B cell (primary cell): ENCODE measurements at regions not wholly inside any gene's neighbourhood (a gene's known extent, or its start where the extent isn't known, plus 50 kb on each side); places are given as distances from the start of the nearest gene placed in this dataset.

Source experiments
- ATAC-seq: fragments of 200-7000 bp; cut with Tn5 transposase; one replicate; pipeline ENCODE4 v1.10.0; 2021; ENCODE audit warnings: low read depth, mild to moderate bottlenecking, moderate number of reproducible peaks, moderate library complexity
- CTCF ChIA-PET: fragments of 350-600 bp; sonication (Branson Sonifier 250); formaldehyde crosslinking; loops from one replicate; lab custom pipeline; 2021; ENCODE audit warnings: antibody characterized with exemption, inconsistent platforms; lab: Charles Lee
- POLR2A ChIA-PET: fragments of 350-600 bp; sonication (Branson Sonifier 250); formaldehyde crosslinking; loops from one replicate; lab custom pipeline; 2021; ENCODE audit warnings: antibody characterized with exemption; lab: Charles Lee
- DNase-seq: peaks from one replicate; pipeline ENCODE4 v3.0.0; 2013
- H2AFZ ChIP-seq: 2 replicates; pipeline ENCODE4 v1.6.1; 2012; ENCODE audit warnings: mild to moderate bottlenecking, low read depth, low read length; ENCODE audit not compliant: insufficient read depth, poor library complexity, severe bottlenecking
- H3K27ac ChIP-seq, 2 donors: 1 replicate in 1 of 2; 2 replicates in 1 of 2; pipeline ENCODE4 v1.5.1; 2012 to 2013; ENCODE audit warnings: low read length in 2 of 2, mild to moderate bottlenecking in 2 of 2, moderate library complexity in 1 of 2
- H3K27me3 ChIP-seq, 4 experiments: fragments of 200-600 bp in 1 of 4; sonication (generic) in 1 of 4; replicated peaks in 1 of 4; 1 replicate in 2 of 4; 2 replicates in 2 of 4; pipeline versions ENCODE4 v1.6.1 to v1.7.0; 2013 to 2016; ENCODE audit warnings: low read length in 3 of 4, mild to moderate bottlenecking in 2 of 4, mixed read lengths in 1 of 4, moderate library complexity in 1 of 4; ENCODE audit not compliant: insufficient read depth in 4 of 4, control insufficient read depth in 3 of 4; ENCODE audit errors: control extremely low read depth in 1 of 4
- H3K36me3 ChIP-seq, 2 experiments: replicated peaks in 1 of 2; 1 replicate in 1 of 2; 2 replicates in 1 of 2; pipeline versions ENCODE4 v1.6.1 to v1.7.1; 2013; ENCODE audit warnings: low read length in 1 of 2; ENCODE audit not compliant: insufficient read depth in 2 of 2, control insufficient read depth in 1 of 2; ENCODE audit errors: control extremely low read depth in 1 of 2, extremely low read depth in 1 of 2
- H3K4me1 ChIP-seq, 2 donors: fragments of 200-600 bp in 1 of 2; sonication (generic) in 1 of 2; 1 replicate in 1 of 2; 2 replicates in 1 of 2; pipeline versions ENCODE4 v1.5.1 to v1.6.1; 2013 to 2017; ENCODE audit warnings: low read length in 2 of 2; ENCODE audit not compliant: control insufficient read depth in 2 of 2, insufficient read depth in 2 of 2
- H3K4me2 ChIP-seq: replicated peaks from 2 replicates; pipeline ENCODE3; 2012; ENCODE audit warnings: mild to moderate bottlenecking, low read depth, low read length; ENCODE audit not compliant: poor library complexity, severe bottlenecking
- H3K4me3 ChIP-seq, 5 experiments: fragments of 200-600 bp in 1 of 5; sonication (generic) in 1 of 5; 1 replicate in 3 of 5; 2 replicates in 2 of 5; pipeline versions ENCODE4 v1.5.1 to v1.7.0; 2011 to 2016; ENCODE audit warnings: low read length in 4 of 5, mild to moderate bottlenecking in 4 of 5, low read depth in 2 of 5, control low read depth in 1 of 5, moderate library complexity in 1 of 5; ENCODE audit not compliant: insufficient read depth in 1 of 5; ENCODE audit errors: control extremely low read depth in 1 of 5, extremely low read depth in 1 of 5
- H3K79me2 ChIP-seq: fragments of 200-600 bp; sonication (generic); one replicate; pipeline ENCODE4 v1.6.0; 2016; ENCODE audit warnings: low read length; ENCODE audit not compliant: control insufficient read depth, insufficient read depth
- H3K9ac ChIP-seq: fragments of 200-600 bp; sonication (generic); 2 replicates; pipeline ENCODE4 v1.6.1; 2017; ENCODE audit warnings: mild to moderate bottlenecking, low read length, moderate library complexity
- H3K9me3 ChIP-seq, 3 donors: one replicate each; pipeline versions ENCODE4 v1.6.1 to v1.7.1; 2013; ENCODE audit warnings: low read length in 2 of 3; ENCODE audit not compliant: control insufficient read depth in 2 of 3, insufficient read depth in 1 of 3; ENCODE audit errors: control extremely low read depth in 1 of 3
- H4K20me1 ChIP-seq: 2 replicates; pipeline ENCODE4 v1.6.0; 2012; ENCODE audit warnings: mild to moderate bottlenecking, low read length; ENCODE audit not compliant: insufficient read depth, control insufficient read depth, poor library complexity, severe bottlenecking
- H3K27ac Mint-ChIP-seq: one replicate; pipeline ENCODE4 v1.8.0; 2021; ENCODE audit warnings: mixed read lengths
- H3K27me3 Mint-ChIP-seq: one replicate; pipeline ENCODE4 v1.8.0; 2021; ENCODE audit warnings: mixed read lengths
- H3K4me1 Mint-ChIP-seq: one replicate; pipeline ENCODE4 v1.8.0; 2021; ENCODE audit warnings: mixed read lengths
- H3K4me3 Mint-ChIP-seq: one replicate; pipeline ENCODE4 v1.8.0; 2021; ENCODE audit warnings: mixed read lengths
- H3K9me3 Mint-ChIP-seq: one replicate; pipeline ENCODE4 v1.8.0; 2022; ENCODE audit warnings: mixed read lengths; ENCODE audit not compliant: insufficient read depth
- EZH2 ChIP-seq: IDR thresholded peaks from 2 replicates; pipeline ENCODE4 v1.6.1; 2012; ENCODE audit warnings: borderline replicate concordance, low read depth, mild to moderate bottlenecking, moderate library complexity, low read length; ENCODE audit not compliant: insufficient read depth, poor library complexity, severe bottlenecking
- WGBS: methylation state at CpG from one replicate; pipeline ENCODE4 v1.1.5; 2013; ENCODE audit warnings: missing lambda C conversion rate; ENCODE audit not compliant: insufficient coverage; 5-methylcytosine and 5-hydroxymethylcytosine counted together
- intact Hi-C: fragments of 100-400 bp; cut with micrococcal nuclease; formaldehyde crosslinking; loops from one replicate; pipeline ENCODE4 v1.10.0; 2022
- TF ChIP-seq, protein P1 (sequence below): fragments of 200-600 bp; IDR thresholded peaks from one replicate; pipeline ENCODE4 v1.8.0; 2022; ENCODE audit warnings: antibody characterized with exemption, mild to moderate bottlenecking

DNA sequence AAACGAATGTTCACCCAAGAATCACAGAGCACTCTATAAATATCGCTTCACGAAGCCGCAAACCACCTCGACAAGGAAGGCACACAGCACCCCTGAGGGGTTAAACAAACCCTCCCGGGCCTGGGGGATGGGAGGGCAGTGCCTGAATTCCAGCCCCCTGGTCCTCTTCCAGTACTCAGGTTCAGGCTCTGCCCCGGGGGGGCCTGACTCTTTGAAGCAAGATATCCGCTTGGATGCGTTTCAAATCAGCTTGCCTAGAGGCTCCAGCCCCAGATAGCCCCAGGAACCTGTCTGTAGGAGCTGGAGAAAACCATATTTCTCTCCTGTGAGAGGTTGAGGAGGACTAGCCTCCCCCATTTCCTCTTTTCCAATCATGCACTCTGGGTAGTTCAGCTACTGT is 194.7 kb downstream of the WNT5A start:
- Histone ChIP-seq H3K27me3 (no peaks in the 10 kb centered on the region), H4K20me1 (no peaks in the 10 kb centered on the region), H3K36me3 (no peaks in the 10 kb centered on the region), H3K4me3 (no peak overlapping the region), H3K9me3 (peaks cover 0 to 15% (median 0%) of the 10 kb centered on the region in 3 donors), H3K4me1 (no peaks in the 10 kb centered on the region), H3K4me2 (no peak overlapping the region), H3K79me2 (no peaks in the 10 kb centered on the region), H2AFZ (no peak overlapping the region), H3K27ac (no peak overlapping the region), H3K9ac (no peak overlapping the region)
- ATAC-seq (no peak), DNase-seq (no peak)
- TF ChIP-seq EZH2, result no peak
- TF ChIP-seq, protein P1, sequence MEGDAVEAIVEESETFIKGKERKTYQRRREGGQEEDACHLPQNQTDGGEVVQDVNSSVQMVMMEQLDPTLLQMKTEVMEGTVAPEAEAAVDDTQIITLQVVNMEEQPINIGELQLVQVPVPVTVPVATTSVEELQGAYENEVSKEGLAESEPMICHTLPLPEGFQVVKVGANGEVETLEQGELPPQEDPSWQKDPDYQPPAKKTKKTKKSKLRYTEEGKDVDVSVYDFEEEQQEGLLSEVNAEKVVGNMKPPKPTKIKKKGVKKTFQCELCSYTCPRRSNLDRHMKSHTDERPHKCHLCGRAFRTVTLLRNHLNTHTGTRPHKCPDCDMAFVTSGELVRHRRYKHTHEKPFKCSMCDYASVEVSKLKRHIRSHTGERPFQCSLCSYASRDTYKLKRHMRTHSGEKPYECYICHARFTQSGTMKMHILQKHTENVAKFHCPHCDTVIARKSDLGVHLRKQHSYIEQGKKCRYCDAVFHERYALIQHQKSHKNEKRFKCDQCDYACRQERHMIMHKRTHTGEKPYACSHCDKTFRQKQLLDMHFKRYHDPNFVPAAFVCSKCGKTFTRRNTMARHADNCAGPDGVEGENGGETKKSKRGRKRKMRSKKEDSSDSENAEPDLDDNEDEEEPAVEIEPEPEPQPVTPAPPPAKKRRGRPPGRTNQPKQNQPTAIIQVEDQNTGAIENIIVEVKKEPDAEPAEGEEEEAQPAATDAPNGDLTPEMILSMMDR, result no peak
- H3K27me3 Mint-ChIP-seq, result no peaks in the 10 kb centered on the region
- WGBS, result 38% methylated on average over 4 of the region's 9 CpGs
- intact Hi-C loops, result no loop called here
- H3K4me1 Mint-ChIP-seq, result no peaks in the 10 kb centered on the region
- POLR2A ChIA-PET, result no interaction called here
- no peaks in the 10 kb centered on the region for H3K9me3 Mint-ChIP-seq
- CTCF ChIA-PET, result no interaction called here
- H3K4me3 Mint-ChIP-seq, result no peak overlapping the region
- no peak overlapping the region for H3K27ac Mint-ChIP-seq

DNA sequence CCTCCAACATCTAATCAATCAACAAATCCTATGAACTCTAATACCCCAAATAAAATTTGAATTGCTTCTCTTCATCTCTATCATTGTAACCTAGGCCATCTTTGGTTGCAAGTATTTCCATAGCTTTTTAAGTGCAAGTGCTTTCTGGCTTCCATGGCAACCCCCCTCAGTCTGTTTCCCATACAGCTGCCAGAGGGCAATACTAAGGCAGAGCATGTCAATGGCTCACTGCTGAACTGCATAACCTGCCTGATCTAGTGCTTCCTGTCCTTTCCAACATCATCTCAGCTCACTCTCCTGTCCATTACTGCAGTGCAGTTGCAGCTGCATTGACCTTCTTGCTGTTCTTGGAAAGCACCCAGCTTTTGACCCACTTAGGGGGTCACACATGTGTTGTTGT is 198.4 kb downstream of the WNT5A start:
- H4K20me1 ChIP-seq, result no peaks in the 10 kb centered on the region
- Mint-ChIP-seq H3K27me3 (no peaks in the 10 kb centered on the region), H3K27ac (no peak overlapping the region), H3K9me3 (no peaks in the 10 kb centered on the region), H3K4me3 (no peak overlapping the region), H3K4me1 (no peaks in the 10 kb centered on the region)
- no peak for DNase-seq
- H3K36me3 ChIP-seq, result no peaks in the 10 kb centered on the region
- no peaks in the 10 kb centered on the region for H3K4me1 ChIP-seq
- H2AFZ ChIP-seq, result no peak overlapping the region
- H3K79me2 ChIP-seq, result no peaks in the 10 kb centered on the region
- ChIA-PET POLR2A (no interaction called here), CTCF (no interaction called here)
- no peak overlapping the region for H3K4me3 ChIP-seq
- no peak overlapping the region for H3K27ac ChIP-seq
- no peak for ATAC-seq
- peaks cover 0 to 12% (median 0%) of the 10 kb centered on the region in 3 donors for H3K9me3 ChIP-seq
- H3K27me3 ChIP-seq, result no peaks in the 10 kb centered on the region
- TF ChIP-seq, protein P1, result no peak
- no peak for TF ChIP-seq EZH2
- no peak overlapping the region for H3K9ac ChIP-seq
- H3K4me2 ChIP-seq, result no peak overlapping the region
- intact Hi-C loops, result no loop called here
